HEK293T (cell line): ENCODE measurements at regions not wholly inside any gene's neighbourhood (a gene's known extent, or its start where the extent isn't known, plus 50 kb on each side); places are given as distances from the start of the nearest gene placed in this dataset.

Experiments used
- CTCF ChIA-PET: fragments of 350-600 bp; formaldehyde crosslinking; extraction: SDS; loops from one replicate; lab custom pipeline; 2021; ENCODE audit warnings: antibody characterized with exemption, inconsistent platforms; lab: Yijun Ruan, JAX
- POLR2A ChIA-PET: fragments of 350-600 bp; formaldehyde crosslinking; extraction: SDS; loops from one replicate; lab custom pipeline; 2020; ENCODE audit warnings: antibody characterized with exemption, inconsistent platforms; lab: Yijun Ruan, JAX
- DNase-seq: peaks from one replicate; pipeline ENCODE4 v3.0.0; 2012; ENCODE audit warnings: mixed read lengths; ENCODE audit errors: extremely low spot score
- ARNT ChIP-seq: fragments of 450-650 bp; IDR thresholded peaks from 2 replicates; pipeline ENCODE4 v1.6.1; 2017; ENCODE audit warnings: mild to moderate bottlenecking
- BHLHE40 ChIP-seq: fragments of 450-650 bp; IDR thresholded peaks from 2 replicates; pipeline ENCODE4 v1.6.1; 2016; ENCODE audit warnings: mild to moderate bottlenecking, moderate library complexity, borderline replicate concordance
- CTBP1 ChIP-seq: fragments of 450-650 bp; IDR thresholded peaks from 2 replicates; pipeline ENCODE4 v1.6.1; 2016; ENCODE audit warnings: borderline replicate concordance
- ELF4 ChIP-seq: fragments of 450-650 bp; IDR thresholded peaks from 2 replicates; pipeline ENCODE4 v1.6.1; 2017; ENCODE audit warnings: antibody characterized with exemption
- FOXA1 ChIP-seq: fragments of 450-650 bp; IDR thresholded peaks from 2 replicates; pipeline ENCODE4 v1.6.1; 2016; ENCODE audit warnings: mild to moderate bottlenecking
- FOXK2 ChIP-seq: fragments of 450-650 bp; IDR thresholded peaks from 2 replicates; pipeline ENCODE4 v1.6.1; 2016; ENCODE audit warnings: mild to moderate bottlenecking
- FOXM1 ChIP-seq: fragments of 450-650 bp; IDR thresholded peaks from 2 replicates; pipeline ENCODE4 v1.6.1; 2017; ENCODE audit warnings: mild to moderate bottlenecking, borderline replicate concordance
- HDGF ChIP-seq: fragments of 450-650 bp; IDR thresholded peaks from 2 replicates; pipeline ENCODE4 v1.6.1; 2017; ENCODE audit warnings: antibody characterized with exemption, borderline replicate concordance
- L3MBTL2 ChIP-seq: fragments of 450-650 bp; conservative IDR thresholded peaks from 2 replicates; pipeline ENCODE4 v1.6.1; 2016; ENCODE audit warnings: mild to moderate bottlenecking
- LEF1 ChIP-seq: fragments of 450-650 bp; IDR thresholded peaks from 2 replicates; pipeline ENCODE4 v1.6.1; 2017; ENCODE audit warnings: mild to moderate bottlenecking, borderline replicate concordance
- NFRKB ChIP-seq: fragments of 450-650 bp; IDR thresholded peaks from 2 replicates; pipeline ENCODE4 v1.6.1; 2016; ENCODE audit warnings: mild to moderate bottlenecking, moderate library complexity
- SP1 ChIP-seq: fragments of 450-650 bp; IDR thresholded peaks from 2 replicates; pipeline ENCODE4 v1.6.1; 2017
- SUZ12 ChIP-seq: fragments of 450-650 bp; IDR thresholded peaks from 2 replicates; pipeline ENCODE4 v1.6.1; 2016; ENCODE audit warnings: mild to moderate bottlenecking
- TARDBP ChIP-seq: fragments of 450-650 bp; IDR thresholded peaks from 2 replicates; pipeline ENCODE4 v1.6.1; 2016
- ZNF384 ChIP-seq: fragments of 450-650 bp; IDR thresholded peaks from 2 replicates; pipeline ENCODE4 v1.6.1; 2016
- TF ChIP-seq, protein P1 (sequence below): fragments of 450-650 bp; IDR thresholded peaks from 2 replicates; pipeline ENCODE4 v1.6.1; 2016

DNA sequence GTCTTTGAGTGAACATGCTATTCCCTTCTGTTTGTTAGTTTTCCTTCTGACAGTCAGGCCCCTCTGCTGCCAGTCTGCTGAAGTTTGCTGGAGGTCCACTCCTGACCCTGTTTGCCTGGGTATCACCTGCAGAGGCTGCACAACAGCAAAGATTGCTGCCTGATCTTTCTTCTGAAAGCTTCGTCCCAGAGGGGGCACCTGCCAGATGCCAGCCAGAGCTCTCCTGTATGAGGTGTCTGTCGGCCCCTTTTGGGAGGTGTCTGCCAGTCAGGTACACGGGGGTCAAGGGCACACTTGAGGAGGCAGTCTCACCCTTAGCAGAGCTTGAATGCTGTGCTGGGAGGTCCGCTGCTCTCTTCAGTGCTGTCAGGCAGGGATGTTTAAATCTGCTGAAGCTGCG is 456.9 kb upstream of the HTR2C start:
- DNase-seq: no peak
- ChIA-PET CTCF (no interaction called here), POLR2A (no interaction called here)
- TF ChIP-seq FOXK2: no peak

DNA sequence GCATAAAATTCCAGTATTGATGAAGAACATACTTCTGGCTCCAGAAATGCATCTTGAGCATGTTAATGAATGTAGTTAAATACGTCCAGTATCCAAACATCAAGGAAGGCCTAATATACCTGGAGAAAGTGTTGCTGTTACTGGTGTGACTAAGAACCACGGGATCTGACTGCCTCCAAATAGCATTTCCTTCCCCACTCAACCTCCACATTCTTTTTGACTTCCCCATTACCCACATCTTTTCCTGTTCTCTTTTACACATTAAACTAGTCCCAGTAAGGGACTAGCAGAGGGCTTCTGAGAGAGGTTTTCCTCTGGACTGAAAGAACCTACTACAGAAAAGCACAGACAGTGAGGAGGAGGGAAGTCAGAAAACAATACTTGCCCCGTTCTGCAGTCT is 482.8 kb upstream of the HTR2C start:
- POLR2A ChIA-PET: no interaction called here
- CTCF ChIA-PET: no interaction called here

DNA sequence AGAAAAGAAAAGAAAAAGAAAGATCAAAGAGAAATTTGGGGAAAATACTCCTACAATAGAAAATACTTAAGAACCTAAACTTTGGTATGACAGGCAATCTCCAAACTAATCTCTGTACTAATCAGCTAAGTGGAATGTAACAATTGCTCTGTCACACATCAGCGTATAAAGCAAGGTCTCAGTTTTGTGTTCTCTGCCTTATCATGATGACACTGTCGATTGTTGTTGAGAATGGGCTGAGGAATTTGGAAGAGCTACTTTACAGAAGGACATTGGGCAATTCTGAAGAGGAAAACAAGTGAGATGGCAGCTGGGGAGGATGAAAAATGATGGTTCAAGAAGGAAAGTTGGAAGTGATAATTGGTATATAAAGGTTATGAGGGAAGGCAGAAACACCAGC is 486.0 kb upstream of the HTR2C start:
- TF ChIP-seq BHLHE40 (no peak), ZNF384 (no peak), FOXA1 (no peak), CTBP1 (no peak), TARDBP (no peak), ELF4 (no peak), SP1 (no peak), L3MBTL2 (no peak), ARNT (no peak), HDGF (no peak), LEF1 (no peak), NFRKB (no peak), SUZ12 (no peak), FOXM1 (no peak), FOXK2 (no peak)
- TF ChIP-seq, protein P1, sequence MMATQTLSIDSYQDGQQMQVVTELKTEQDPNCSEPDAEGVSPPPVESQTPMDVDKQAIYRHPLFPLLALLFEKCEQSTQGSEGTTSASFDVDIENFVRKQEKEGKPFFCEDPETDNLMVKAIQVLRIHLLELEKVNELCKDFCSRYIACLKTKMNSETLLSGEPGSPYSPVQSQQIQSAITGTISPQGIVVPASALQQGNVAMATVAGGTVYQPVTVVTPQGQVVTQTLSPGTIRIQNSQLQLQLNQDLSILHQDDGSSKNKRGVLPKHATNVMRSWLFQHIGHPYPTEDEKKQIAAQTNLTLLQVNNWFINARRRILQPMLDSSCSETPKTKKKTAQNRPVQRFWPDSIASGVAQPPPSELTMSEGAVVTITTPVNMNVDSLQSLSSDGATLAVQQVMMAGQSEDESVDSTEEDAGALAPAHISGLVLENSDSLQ: no peak
- DNase-seq: no peak
- POLR2A ChIA-PET: no interaction called here
- CTCF ChIA-PET: no interaction called here

More for the DNA sequence above, 482.8 kb upstream of the HTR2C start:
- no peak for DNase-seq
- TF ChIP-seq FOXA1 (no peak), ELF4 (no peak), TARDBP (no peak), FOXK2 (no peak), L3MBTL2 (no peak), SP1 (no peak), FOXM1 (no peak), LEF1 (no peak), ZNF384 (no peak), SUZ12 (no peak), NFRKB (no peak)
- TF ChIP-seq, protein P1: no peak

DNA sequence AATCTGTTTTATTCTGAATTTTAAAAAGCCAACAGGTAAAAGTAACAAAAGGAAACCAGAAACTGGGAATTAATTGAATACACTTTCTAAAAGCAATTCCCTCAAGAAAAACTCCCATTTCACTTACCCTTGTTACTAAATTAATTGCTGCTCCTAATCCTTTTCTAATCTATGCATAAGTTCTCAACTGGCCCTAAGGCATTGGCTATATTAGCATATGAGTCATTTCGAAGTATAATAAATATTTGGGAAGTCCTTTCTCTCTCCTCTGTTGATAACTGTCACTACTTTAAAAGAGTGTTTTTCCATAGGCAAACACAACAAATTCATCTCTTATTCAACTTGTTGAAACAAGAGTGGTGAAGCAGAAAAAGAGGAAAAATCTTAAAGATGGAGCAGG is 486.5 kb upstream of the HTR2C start:
- POLR2A ChIA-PET: no interaction called here
- DNase-seq: no peak
- TF ChIP-seq ARNT (no peak), TARDBP (no peak), BHLHE40 (no peak), CTBP1 (no peak), L3MBTL2 (no peak), SUZ12 (no peak), ZNF384 (no peak), SP1 (no peak), HDGF (no peak), FOXK2 (no peak), LEF1 (no peak)
- TF ChIP-seq, protein P1: no peak
- CTCF ChIA-PET: no interaction called here

DNA sequence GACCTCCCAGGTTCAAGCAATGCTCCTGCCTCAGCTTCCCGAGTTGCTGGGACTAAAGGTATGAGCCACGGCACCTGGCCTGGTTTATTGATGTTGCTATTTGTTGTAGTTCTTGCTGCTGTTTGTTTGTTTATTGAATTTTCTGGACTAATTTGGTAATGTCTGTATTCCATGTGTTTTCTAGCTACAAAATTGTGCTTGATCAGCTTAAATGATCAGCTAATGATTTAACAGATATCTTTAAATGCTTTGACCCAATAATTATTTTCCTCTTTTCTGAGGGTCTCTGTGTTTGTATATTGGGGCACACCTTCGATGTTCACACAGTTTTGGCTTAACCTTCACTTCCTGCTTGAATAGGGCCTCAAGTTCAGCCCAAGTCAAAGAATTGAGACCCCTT is 488.1 kb upstream of the HTR2C start:
- TF ChIP-seq SUZ12 (no peak), SP1 (no peak), ARNT (no peak), L3MBTL2 (no peak), TARDBP (no peak), FOXA1 (no peak), NFRKB (no peak)

DNA sequence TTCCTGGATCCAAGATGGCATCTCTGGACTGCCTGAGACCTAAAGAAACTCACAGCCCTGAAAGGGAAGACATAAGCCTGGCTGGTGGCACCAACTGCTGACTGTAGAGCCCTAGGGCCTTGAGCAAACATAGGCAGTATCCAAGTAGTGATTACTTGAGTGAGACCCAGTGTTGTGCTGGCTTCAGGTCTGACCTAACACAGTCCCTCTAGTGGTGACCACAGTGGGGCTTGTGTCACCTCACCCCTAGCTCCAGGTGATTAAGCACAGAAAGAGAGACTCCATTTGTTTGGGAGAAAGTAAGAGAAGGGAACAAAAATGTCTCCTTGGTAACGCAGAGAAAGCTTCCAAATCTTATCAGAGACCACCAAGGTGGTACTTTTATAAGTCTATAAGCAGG is 496.3 kb upstream of the HTR2C start:
- no peak for TF ChIP-seq SP1
- no peak for TF ChIP-seq FOXA1
- TF ChIP-seq ZNF384: no peak
- TF ChIP-seq BHLHE40: no peak
- no peak for TF ChIP-seq LEF1
- no peak for TF ChIP-seq FOXM1
- TF ChIP-seq ELF4: no peak
- no peak for DNase-seq
- ChIA-PET POLR2A (no interaction called here), CTCF (no interaction called here)

More for the DNA sequence above, 488.1 kb upstream of the HTR2C start:
- POLR2A ChIA-PET: no interaction called here
- no peak for DNase-seq
- CTCF ChIA-PET: no interaction called here

DNA sequence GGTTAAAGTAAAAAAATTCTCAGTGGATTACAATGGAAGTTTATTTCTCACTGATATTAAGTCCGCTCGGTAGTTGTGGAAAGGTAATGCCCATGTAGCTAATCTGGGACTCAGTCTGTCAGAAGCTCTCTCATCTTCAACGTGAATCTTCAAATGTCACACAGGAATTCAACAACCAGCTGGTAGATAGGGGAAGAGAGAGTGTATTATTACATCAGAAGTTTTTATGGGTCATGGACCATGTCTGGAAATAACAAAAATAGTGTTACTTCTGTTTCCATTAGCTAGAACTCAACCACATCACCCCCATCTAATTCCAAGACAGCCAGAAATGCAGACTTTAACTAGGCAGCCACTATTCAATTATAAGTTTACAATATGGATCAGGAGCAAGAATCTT is 506.1 kb upstream of the HTR2C start:
- CTCF ChIA-PET: no interaction called here
- POLR2A ChIA-PET: interaction anchor here (0.5 kb wide), 1 partner anchor 13 kb away, joined by 4 read pairs; no protein-coding TSS in a partner anchor
- no peak for TF ChIP-seq L3MBTL2
- TF ChIP-seq NFRKB: no peak
- no peak for TF ChIP-seq FOXA1
- TF ChIP-seq, protein P1: no peak
- TF ChIP-seq HDGF: no peak
- no peak for TF ChIP-seq LEF1
- TF ChIP-seq SP1: no peak
- TF ChIP-seq ELF4: no peak
- TF ChIP-seq SUZ12: no peak
- TF ChIP-seq FOXK2: no peak
- no peak for TF ChIP-seq FOXM1
- TF ChIP-seq ARNT: no peak
- no peak for TF ChIP-seq BHLHE40
- no peak for TF ChIP-seq ZNF384
- DNase-seq: no peak
